GOT3 (cell line): ENCODE measurements at regions not wholly inside any gene's neighbourhood (a gene's known extent, or its start where the extent isn't known, plus 50 kb on each side); places are given as distances from the start of the nearest gene placed in this dataset.

ENCODE experiments used
- DNase-seq: peaks from one replicate; lab custom pipeline; 2025; ENCODE audit warnings: mixed read lengths; lab: John Stamatoyannopoulos, UW

DNA sequence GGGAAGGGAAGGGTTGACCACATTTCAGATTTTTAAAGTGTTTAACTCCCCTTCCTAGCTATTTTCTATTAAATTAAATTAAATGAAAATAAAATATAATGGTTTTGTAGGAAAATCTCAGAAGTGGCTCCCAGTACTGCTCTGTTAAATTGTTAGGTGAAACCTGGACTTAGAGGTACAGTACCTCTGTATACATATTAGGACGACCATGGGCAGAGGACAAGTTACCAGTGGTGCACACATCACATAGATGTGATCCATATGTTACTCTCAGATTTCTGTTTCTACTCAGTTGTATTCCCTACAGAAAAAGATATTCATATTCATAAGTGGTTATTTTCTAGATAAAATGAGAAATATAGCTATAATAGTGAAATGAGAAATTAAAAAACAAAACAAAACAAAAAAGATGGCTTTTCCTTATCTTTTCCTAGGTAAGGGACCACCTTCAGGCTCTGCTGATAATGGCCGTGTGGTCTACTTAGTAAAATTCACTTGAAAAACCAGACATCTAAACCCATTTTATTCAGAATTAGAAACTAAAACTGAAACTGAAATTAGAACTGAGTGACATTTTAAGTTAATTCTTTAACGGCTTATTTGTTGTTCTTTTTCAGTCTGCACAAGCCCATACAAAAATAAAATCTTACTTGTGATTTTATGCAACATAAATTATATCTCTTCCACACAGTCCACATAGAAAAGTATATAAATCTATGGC lies 832.5 kb upstream of the CHAC2 start:
- no peak for DNase-seq

DNA sequence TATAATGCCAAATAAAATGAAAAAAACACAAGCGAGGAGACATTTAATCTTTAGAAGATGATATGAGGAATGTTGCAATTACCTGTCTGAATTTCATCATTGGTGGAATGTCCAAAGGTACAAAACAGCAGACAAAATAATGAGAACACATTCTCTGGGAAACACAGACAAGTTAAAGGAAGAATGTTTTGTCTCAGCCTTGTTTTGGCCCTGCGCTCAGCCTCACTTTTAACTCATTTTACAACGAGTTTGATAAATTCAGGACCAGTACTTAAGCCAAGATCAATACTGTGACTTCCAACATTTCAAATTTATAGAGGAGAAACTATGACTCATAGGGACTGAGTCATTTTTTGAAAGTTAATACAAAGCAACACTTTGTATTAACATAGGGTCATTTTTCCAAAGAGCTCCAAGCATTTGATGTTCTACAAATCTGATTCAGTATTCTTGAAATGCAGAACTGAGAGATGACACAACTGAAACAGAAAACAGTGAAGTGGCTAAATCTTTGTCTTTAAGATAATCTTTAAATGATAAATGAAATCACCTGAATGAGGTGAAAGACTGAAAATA lies 833.2 kb upstream of the CHAC2 start:
- DNase-seq: no peak

DNA sequence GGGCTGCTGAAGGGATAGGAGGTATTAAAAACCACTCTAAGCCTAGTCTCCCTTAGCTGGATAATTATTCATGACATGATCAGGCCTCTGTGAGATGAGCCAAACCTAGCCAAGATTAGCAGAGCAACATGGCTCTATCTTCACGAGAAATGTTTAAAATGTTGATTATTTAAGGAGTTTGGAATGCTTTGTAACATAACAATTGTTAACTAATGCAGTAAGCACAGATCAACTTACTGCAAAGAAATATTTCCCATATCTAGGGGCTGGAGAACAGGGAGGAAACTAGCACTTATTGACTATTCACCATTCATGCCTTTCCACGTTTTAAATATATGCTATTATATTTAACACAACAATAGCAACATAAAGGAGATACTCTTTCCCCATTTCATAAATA lies 833.7 kb upstream of the CHAC2 start:
- no peak for DNase-seq

DNA sequence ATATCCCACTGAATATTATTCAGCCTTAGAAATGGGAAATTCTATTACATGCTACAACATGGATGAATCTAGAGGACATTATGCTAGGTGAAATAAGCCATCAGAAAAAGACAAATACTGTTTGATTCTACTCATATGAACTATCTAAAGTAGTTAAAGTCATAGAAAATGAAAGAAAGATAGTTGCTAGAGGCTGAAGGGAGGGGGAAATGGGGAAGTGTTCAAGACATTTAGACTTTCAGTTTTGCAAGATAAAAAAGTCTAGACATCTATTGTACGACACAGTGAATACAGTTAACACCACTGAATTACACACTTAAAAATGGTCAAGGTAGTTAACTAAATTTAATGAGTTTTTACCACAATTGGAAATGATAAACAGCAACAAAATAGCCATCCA lies 835.9 kb upstream of the CHAC2 start:
- no peak for DNase-seq

DNA sequence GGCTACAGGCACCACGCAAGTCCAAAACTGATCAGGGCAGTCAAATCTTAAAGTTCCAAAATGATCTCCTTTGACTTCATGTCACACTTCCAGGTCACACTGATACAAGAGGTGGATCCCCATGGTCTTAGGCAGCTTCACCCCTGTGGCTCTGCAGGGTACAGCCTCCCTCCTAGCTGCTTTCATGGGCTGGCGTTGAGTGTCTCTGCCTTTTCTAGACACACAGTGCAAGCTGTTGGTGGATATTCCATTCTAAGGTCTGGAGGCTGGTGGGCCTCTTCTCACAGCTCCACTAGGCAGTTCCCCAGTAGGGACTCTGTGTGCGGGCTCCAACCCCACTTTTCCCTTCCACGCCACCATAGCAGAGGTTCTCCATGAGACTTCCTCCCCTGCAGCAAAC lies 838.2 kb upstream of the CHAC2 start:
- DNase-seq: no peak

DNA sequence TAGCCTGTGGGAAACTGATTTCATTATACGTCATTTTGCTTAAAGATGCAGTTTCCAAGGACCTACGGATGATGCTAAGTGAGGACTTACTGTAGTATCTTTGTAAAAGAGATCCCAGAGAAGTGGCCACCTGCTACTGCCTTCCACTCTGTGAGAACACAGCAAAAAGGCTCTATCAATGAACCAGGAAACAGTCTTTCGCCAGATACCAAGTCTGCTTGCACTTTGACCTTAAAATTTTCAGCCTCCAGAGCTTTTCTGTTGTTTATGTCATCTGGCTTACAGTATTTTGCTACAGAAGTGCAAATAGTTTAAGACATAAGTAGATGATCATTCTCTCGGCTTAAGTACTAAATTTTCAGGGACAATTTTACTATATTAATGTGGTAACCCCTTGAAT lies 847.9 kb upstream of the CHAC2 start:
- no peak for DNase-seq

DNA sequence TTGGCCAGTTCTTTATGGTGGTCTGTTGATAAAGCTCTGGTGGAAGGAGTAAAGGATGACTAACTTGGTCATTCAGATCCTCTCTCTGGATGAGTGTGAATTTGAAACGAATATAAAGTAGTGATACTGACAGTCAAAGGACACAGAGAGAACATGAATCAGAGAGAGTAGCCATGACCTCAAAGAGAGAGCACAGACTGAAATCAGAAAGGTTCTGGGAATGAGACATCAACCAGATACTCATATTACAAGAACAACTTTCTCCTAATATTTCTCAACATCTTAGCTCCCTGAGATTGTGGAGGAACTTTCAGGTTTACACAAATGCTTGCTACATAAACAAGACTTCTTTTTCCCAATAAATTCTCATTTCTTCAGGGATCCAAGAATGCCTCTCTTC lies 849.1 kb upstream of the CHAC2 start:
- no peak for DNase-seq

DNA sequence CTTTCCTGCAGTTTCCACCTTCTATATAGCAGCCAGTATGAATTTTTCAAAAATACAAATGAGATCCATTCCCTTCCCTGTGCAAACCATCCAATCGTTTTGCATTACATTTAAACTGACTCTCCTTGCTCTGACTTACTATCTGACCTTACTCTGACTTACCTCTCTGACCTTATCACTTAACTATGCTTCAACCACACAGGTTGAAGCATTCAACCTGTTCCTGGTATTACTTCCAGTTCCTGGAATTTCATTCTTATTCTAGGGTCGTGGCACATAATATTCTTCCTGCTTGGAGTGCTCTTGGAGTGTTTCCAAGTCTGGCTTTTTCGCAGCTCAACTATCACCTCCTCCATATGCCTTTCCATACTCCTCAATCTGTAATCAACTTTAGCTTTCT lies 850.6 kb upstream of the CHAC2 start:
- no peak for DNase-seq

DNA sequence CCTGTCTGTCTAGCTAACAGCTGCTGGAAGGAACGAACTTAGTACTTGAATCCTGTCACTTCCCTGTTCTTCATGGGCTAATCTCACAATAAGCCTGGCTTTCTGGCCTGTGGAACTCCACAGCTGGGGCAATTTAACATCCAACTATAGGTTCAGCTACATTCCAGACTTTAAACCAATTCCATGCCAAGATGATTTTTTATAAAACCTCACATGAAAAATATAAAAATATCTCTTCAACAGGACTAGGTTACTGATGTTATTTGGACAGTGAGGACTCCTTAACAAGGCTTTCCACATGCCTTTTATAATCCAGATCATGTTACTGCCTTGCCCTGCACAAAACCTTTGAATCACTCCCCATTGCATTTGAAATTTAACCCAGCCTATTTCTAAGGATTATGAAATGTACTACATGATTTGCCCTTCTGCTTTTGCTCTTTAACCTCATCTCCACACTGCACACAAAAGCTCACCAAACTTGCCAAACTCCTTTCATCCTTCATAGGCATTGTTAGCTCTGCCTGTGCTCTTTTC lies 863.2 kb upstream of the CHAC2 start:
- no peak for DNase-seq

DNA sequence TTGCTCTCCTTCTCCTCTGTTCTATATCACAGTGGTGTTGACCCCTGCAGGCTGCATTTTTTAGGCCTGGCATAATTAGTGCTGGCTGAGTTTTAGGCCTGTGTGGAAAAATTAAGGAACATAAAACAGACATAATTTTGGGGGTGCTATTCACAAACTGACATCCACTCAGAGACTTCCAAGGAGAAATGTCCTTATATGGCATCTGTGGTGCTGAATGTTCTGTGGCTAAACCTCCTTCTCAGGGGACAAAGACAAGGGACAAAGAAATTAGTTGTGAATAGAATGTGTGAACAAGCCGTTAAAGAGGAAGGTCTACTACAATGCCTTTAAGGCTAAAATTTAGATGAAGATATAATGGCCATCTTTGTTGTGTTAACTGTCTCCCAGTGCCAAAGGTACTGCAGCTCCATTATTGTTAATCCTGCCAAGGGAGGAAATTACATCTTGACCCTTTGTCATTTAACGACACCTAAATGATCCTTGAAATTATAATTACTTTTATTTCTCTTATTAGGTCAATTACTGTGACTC lies 870.0 kb upstream of the CHAC2 start:
- no peak for DNase-seq

DNA sequence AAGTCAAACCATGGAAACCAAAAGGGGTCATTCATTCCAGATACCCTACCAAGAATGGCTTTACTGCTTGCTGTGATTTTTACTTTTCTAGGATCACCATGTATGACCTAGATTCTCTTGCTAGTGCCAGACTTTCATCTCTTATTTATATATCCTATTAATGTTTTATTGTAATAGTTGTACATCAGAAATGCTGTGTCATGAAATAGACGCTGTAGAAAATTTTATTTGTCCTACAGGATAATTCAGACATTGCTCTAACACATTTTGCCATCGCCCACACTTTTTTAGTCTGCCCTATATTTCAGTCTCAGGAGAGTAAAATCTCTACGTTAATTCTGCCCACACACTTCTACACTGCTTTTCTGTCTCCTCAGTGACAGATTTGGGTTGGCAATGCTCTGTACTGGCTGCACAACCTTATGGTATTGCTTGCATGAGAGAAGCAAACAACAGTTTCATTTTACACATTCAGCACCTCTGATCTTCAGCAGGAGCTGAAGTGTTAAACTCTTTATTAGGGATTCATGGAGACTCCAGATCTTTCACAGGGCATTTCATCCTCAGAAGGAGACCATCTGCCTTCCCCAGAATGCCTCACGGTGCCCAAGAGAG lies 871.8 kb upstream of the CHAC2 start:
- no peak for DNase-seq

DNA sequence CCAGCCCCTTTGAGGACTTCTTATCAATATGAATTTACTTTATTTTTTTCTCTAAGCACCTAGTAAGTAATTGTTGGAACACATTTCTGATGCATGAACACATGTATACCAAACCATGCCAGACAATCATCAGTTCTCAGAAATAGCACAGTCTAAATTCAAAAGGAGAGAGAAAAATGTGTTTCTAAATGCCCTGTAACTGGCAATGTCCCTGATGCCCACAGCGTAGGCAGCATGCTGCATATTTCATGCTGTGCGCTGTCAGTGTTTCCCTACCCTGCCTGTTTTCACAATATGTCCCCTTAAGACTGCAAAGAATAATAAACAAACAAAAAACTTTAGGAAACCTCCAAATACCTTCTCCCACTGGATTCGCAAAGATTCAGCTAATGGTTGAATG lies 881.0 kb upstream of the CHAC2 start:
- no peak for DNase-seq

DNA sequence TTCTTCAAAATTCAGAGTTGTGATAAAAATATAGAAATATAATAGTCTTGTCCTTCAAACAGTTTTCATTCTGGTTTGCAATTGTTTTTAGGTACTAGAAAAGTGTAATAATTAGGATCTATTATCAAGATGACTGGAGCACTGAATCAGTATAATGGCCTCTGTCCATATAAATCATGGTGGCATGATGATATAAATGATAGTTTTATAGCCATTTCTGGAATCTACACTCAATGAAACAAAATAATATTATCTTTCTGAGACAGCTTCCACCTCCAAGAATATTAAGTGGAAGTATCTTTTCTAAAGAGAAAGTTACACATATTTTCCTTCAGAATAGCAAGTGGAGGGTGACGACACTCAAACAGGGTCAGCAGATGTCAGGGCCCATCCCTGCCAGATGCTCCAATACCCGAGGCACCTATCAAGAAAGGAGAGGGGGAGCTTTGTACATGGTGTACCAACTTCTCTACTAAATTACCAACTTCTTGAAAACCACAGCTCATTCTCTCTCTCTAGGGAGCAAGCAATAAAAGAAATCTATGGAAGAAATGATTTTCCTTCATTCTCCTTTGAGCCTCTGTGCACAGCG lies 882.7 kb upstream of the CHAC2 start:
- DNase-seq: no peak

DNA sequence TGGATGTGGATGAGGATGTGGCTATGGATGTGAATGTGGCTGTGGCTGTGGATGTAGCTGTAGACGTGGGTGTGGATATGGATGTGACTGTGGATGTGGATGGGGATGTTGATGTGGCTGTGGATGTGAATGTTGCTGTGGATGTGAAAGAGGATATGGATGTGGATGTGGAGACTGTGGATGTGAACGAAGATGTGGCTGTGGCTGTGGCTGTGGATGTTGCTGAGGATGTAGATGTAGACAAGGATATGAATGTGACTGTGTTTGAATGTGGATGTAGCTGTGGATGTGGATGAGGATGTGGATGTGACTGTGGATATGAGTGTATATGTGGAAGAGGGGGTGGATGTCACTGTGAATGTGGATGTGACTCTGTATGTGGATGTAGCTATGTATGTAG lies 884.6 kb upstream of the CHAC2 start:
- DNase-seq: no peak

DNA sequence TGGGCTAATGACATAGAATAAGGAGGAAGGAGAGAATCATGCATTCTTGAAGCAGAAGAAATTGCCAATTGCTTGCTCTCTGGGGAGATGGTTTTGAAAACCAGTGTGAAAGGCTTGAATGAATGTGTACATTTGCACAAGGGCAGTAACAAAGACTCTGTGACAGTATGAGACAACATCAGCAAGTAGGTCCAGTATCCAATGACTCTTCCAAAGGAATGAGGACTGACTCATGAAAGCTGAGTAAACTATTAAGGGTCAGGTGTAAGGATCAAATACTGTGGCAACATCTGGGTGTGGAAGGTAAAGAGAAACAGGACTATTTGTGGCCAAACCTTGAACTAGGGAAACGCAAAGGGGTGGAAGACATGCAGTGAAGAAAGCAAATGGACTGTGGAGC lies 886.0 kb upstream of the CHAC2 start:
- DNase-seq: no peak

DNA sequence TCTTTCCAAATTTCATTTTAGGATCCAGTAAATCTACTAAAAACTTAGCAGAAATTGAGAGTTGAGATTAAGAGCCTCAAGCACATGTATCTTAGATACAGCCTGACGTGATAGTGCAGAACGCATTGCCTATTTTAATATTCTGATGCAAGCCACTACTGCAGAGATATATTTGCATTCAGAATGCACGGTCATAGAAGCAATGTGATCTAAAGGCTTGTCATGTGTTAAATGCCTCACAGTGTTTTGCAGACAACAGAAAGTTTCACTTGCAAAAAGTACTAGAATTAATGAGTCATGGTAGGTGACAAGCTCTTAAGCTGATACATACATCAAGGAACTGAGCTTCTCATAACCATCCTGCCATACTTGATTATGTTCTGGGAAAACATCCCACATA lies 886.7 kb upstream of the CHAC2 start:
- DNase-seq: no peak

DNA sequence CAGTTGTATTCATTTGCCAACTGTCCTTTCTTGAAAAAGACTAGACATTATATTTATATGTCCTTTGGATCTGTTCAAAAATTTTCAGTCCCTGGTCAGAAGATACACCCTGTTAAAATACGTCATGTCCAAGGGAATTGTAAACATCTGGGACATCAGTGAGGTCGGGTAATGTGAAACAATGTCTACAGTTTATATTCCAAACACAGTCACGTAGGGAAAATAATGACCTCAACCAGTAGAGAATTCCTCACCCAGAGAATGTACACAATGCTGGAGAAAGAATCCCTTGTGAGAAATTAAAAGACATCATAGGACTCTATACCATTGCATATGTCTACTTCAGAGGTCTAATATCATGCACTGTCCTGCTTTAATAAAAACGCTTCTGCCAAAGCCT lies 888.0 kb upstream of the CHAC2 start:
- DNase-seq: no peak

DNA sequence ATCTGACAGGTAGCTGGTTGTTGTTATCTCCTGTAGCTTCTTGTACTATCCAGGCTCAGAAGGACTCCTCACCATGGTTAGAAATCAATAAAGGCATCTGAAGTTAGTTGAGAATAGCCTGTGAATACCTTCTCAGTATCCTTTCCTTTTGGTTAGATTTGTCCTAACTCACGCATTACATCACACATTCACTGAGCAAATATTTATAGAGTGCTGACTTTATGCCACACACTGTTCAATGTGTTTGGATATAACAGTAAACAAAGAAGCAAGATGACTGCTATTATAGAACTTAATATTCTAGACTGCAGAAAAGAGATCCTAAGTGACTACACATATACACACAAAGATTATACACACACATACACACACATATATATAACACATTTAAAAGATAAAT lies 889.9 kb upstream of the CHAC2 start:
- DNase-seq: no peak

DNA sequence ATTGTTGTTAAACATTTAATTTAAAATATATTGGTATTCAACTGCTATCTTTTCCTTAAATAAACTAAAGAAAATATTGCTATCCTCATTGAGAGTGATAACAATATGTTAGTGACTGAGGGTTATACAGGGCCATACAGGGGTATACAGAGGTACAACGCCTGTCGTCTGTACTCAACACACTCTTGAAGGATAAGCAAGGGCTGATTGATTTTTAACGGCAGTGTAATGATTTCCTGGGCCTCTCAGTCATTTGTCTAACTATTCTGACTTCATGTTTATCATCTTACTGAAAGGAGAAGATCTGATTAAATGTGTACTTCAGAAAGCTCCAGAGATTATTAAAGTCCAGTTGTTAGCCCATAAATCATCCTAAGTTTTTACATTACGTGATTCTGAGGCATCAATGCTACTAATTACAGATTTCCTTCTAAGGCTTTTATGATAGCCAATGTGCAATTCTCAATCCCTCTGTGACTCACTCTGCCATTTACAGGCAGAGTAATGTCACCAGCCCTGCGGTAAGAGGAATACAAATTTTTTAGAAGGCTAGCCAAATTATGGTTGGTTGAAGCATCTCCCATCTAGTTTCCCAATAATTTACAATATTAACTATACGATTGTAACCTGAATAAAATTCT lies 893.0 kb upstream of the CHAC2 start:
- DNase-seq: no peak

DNA sequence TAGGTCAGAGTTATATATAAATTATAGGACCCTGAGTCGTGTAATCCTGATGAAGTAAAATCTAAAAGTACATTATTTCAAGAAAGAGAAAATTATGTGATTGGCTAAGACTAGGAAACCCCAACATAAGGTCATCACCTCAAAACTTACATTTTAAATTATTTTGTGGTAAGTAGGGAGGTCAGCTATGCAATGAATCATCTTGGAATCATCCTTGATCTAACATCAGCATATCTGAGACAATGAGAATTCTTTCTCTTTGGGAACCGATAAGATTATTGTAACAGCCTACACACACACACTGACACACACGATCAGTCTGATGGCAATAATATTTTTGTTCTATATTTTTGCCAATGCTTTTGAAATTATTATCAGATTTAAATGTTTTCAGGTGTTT lies 904.8 kb upstream of the CHAC2 start:
- no peak for DNase-seq

DNA sequence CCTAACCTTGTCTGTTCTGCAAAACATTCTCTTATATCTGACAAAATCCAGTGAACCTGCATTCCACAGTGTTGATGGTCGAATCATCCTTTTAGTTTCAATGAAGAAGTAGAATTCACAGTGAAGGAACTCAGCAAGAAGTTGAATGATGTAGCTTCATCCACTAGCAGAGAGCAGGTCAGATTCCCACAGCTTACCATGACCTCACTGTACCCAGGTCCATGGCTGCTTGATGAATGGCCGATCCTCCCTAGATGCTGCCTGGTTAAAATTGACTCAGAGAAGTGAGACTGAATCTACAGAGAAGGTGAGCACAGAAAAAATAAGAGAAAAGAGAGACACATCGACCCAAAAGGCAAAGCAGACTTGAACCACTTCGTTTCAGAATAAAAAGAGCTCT lies 906.0 kb upstream of the CHAC2 start:
- no peak for DNase-seq

DNA sequence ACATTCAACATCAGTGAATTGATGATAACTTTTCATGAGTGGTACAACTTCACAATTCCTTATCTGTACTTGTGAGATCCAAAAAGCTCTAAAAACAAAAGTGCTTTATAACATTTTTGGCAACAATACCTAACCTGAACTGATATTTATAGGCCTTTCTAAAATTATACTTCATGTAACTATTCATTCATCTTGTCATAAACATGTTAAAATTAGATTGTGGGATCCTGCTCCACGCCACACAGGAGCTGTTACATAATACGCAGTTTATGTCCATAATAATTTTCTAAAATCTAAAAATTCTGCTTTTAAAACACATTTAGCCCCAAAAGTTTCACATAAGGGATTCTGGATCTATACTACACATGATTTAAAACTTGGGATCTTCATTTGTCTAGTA lies 908.5 kb upstream of the CHAC2 start:
- no peak for DNase-seq
